K562 (cell line): ENCODE measurements at regions not wholly inside any gene's neighbourhood (a gene's known extent, or its start where the extent isn't known, plus 50 kb on each side); places are given as distances from the start of the nearest gene placed in this dataset.

Experiments used
- ATAC-seq: fragments of 200-7000 bp; cut with Tn5 transposase; 3 replicates; pipeline ENCODE4 v1.9.1; 2020; ENCODE audit warnings: moderate library complexity
- BruUV-seq: library from RNA; stranded (reverse); fragments of 400-500 nt; replicated peaks from 2 replicates; lab custom pipeline; 2021; lab: Mats Ljungman, UMichigan
- CTCF ChIA-PET: fragments of 300-600 bp; formaldehyde crosslinking; extraction: SDS; loops from one replicate; lab custom pipeline; 2021; ENCODE audit warnings: low intra/inter-chr PET ratio; lab: Yijun Ruan, JAX
- POLR2A ChIA-PET: fragments of 300-600, 350-650 bp; sonication (Branson Sonifier 250); formaldehyde crosslinking; extraction: SDS; loops from one replicate; lab custom pipeline; 2021; ENCODE audit warnings: antibody characterized with exemption, inconsistent platforms; lab: Yijun Ruan, JAX
- DNase-seq, 4 experiments: peaks; one replicate each; pipeline versions ENCODE4 v3.0.0 to v3.0.0-alpha.2; 2011 to 2018; ENCODE audit warnings: low spot score in 3 of 4, mixed read lengths in 3 of 4; ENCODE audit errors: extremely low read depth in 1 of 4
- FAIRE-seq: peaks from 2 replicates; lab custom pipeline; 2011; peaks lifted over from hg19 to GRCh38; lab: Jason Lieb, UNC
- H2AFZ ChIP-seq: 2 replicates; pipeline ENCODE4 v1.6.0; 2011; ENCODE audit warnings: low read depth, low read length, control low read depth, inconsistent platforms
- H3K27ac ChIP-seq: fragments of 200-600 bp; 3 replicates; pipeline ENCODE4 v1.8.0; 2011; ENCODE audit warnings: low read depth, mild to moderate bottlenecking, control low read depth, inconsistent platforms, low read length, moderate library complexity, mixed read lengths; ENCODE audit errors: extremely low read depth
- H3K27me3 ChIP-seq, 2 experiments: fragments of 300-600 bp in 1 of 2; 2 replicates in 1 of 2; 3 replicates in 1 of 2; pipeline versions ENCODE4 v1.6.0 to v1.8.0; 2011; ENCODE audit warnings: inconsistent platforms in 2 of 2, low read length in 2 of 2, mild to moderate bottlenecking in 1 of 2, mixed read lengths in 1 of 2, moderate library complexity in 1 of 2; ENCODE audit not compliant: control insufficient read depth in 2 of 2, insufficient read depth in 2 of 2
- H3K36me3 ChIP-seq: fragments of 300-600 bp; 3 replicates; pipeline ENCODE4 v1.8.0; 2011; ENCODE audit warnings: mild to moderate bottlenecking, low read length, inconsistent platforms; ENCODE audit not compliant: control insufficient read depth, insufficient read depth
- H3K4me1 ChIP-seq, 2 experiments: fragments of 200-600 bp in 1 of 2; replicated peaks in 1 of 2; 2 replicates in 1 of 2; 3 replicates in 1 of 2; pipeline versions ENCODE4 v1.5.1 to v1.8.0; 2011; ENCODE audit warnings: inconsistent platforms in 2 of 2, low read length in 2 of 2, mild to moderate bottlenecking in 1 of 2, mixed read lengths in 1 of 2, moderate library complexity in 1 of 2; ENCODE audit not compliant: control insufficient read depth in 2 of 2, insufficient read depth in 2 of 2
- H3K4me2 ChIP-seq: 2 replicates; pipeline ENCODE4 v1.6.1; 2011; ENCODE audit warnings: low read length, control low read depth, inconsistent platforms, mixed read lengths; ENCODE audit not compliant: insufficient read depth
- H3K4me3 ChIP-seq: fragments of 200-600 bp; sonication (generic), shearing (Covaris generic); 2 replicates; pipeline ENCODE4 v1.5.1; 2016; ENCODE audit warnings: control low read depth, inconsistent platforms
- H3K79me2 ChIP-seq: fragments of 200-600 bp; 3 replicates; pipeline ENCODE4 v1.8.0; 2011; ENCODE audit warnings: low read length, inconsistent platforms; ENCODE audit not compliant: control insufficient read depth, insufficient read depth
- H3K9ac ChIP-seq, 2 experiments: 2 replicates each; pipeline versions ENCODE4 v1.6.0 to v1.6.1; 2011; ENCODE audit warnings: low read depth in 2 of 2, low read length in 2 of 2, control low read depth in 1 of 2, inconsistent platforms in 1 of 2, mild to moderate bottlenecking in 1 of 2, mixed read lengths in 1 of 2; ENCODE audit not compliant: insufficient read depth in 1 of 2
- H3K9me1 ChIP-seq: one replicate; pipeline ENCODE4 v1.6.0; 2011; ENCODE audit warnings: inconsistent platforms, mild to moderate bottlenecking, low read length, moderate library complexity; ENCODE audit not compliant: control insufficient read depth, insufficient read depth
- H3K9me3 ChIP-seq: replicated peaks from 2 replicates; pipeline ENCODE4 v1.5.1; 2011; ENCODE audit warnings: low read depth, low read length, inconsistent platforms; ENCODE audit not compliant: control insufficient read depth, insufficient read depth
- H4K20me1 ChIP-seq: replicated peaks from 2 replicates; pipeline ENCODE4 v1.6.1; 2011; ENCODE audit warnings: low read length, inconsistent platforms, mixed read lengths; ENCODE audit not compliant: control insufficient read depth, insufficient read depth
- CBFA2T3 ChIP-seq: fragments of 450-650 bp; IDR thresholded peaks from 2 replicates; pipeline ENCODE4 v1.6.1; 2017
- COPS2 ChIP-seq: fragments of 450-650 bp; conservative IDR thresholded peaks from 2 replicates; pipeline ENCODE4 v1.6.1; 2016; ENCODE audit warnings: mild to moderate bottlenecking, moderate library complexity
- E2F5 ChIP-seq: sonication (generic); formaldehyde crosslinking; IDR thresholded peaks from 2 replicates; pipeline ENCODE4 v1.8.0; 2022; ENCODE audit warnings: mild to moderate bottlenecking, missing genetic modification reagents
- FOXJ2 ChIP-seq: fragments of 200-800 bp; sonication (Bioruptor generic); IDR thresholded peaks from 2 replicates; pipeline ENCODE4 v1.6.1; 2016; ENCODE audit warnings: missing genetic modification characterization, missing compliant biosample characterization
- HDAC1 ChIP-seq, 2 experiments: fragments of 450-650 bp; IDR thresholded peaks; 2 replicates each; pipeline ENCODE4 v1.6.1; 2016 to 2017; ENCODE audit warnings: inconsistent platforms in 1 of 2, mild to moderate bottlenecking in 1 of 2, moderate library complexity in 1 of 2
- L3MBTL2 ChIP-seq: fragments of 450-650 bp; IDR thresholded peaks from 2 replicates; pipeline ENCODE4 v1.6.1; 2016; ENCODE audit warnings: mild to moderate bottlenecking, moderate library complexity
- MEF2D ChIP-seq: conservative IDR thresholded peaks from 2 replicates; pipeline ENCODE4 v1.6.1; 2016; ENCODE audit warnings: low read depth, missing genetic modification characterization, missing compliant biosample characterization
- NFE2 ChIP-seq: IDR thresholded peaks from 2 replicates; pipeline ENCODE4 v1.6.1; 2014; ENCODE audit warnings: antibody characterized with exemption, low read depth
- TCF3 ChIP-seq: sonication (generic); formaldehyde crosslinking; IDR thresholded peaks from 2 replicates; pipeline ENCODE4 v1.4.0; 2020; ENCODE audit warnings: mild to moderate bottlenecking, missing genetic modification reagents
- ZBED1 ChIP-seq: IDR thresholded peaks from 2 replicates; pipeline ENCODE4 v1.6.1; 2014
- ZNF140 ChIP-seq: fragments of 250-450 bp; sonication (Bioruptor Pico); IDR thresholded peaks from 2 replicates; pipeline ENCODE4 v1.8.0; 2021; ENCODE audit warnings: moderate library complexity, mild to moderate bottlenecking, inconsistent platforms
- ZNF584 ChIP-seq: fragments of 200-800 bp; sonication (Bioruptor generic); IDR thresholded peaks from 2 replicates; pipeline ENCODE4 v1.6.1; 2016; ENCODE audit warnings: low read depth, mild to moderate bottlenecking, missing genetic modification characterization, missing compliant biosample characterization
- ZNF76 ChIP-seq: fragments of 250-450 bp; sonication (Bioruptor Pico); IDR thresholded peaks from 2 replicates; pipeline ENCODE4 v1.4.0; 2020; ENCODE audit warnings: mild to moderate bottlenecking, moderate library complexity, borderline replicate concordance
- WGBS: fragments of 100-300 bp; shearing (Covaris generic); methylation state at CpG from one replicate; pipeline ENCODE4 v1.1.6; 2016; ENCODE audit warnings: low coverage, mixed read lengths; ENCODE audit not compliant: insufficient coverage; ENCODE audit errors: missing lambda C conversion rate; 5-methylcytosine and 5-hydroxymethylcytosine counted together
- in situ Hi-C: fragments of 300-500 bp; cut with MboI; formaldehyde crosslinking; loops from 4 replicates; pipeline ENCODE4 v1.15.0; 2018; ENCODE audit warnings: inconsistent platforms, mixed read lengths
- intact Hi-C: fragments of 100-400 bp; cut with micrococcal nuclease; formaldehyde crosslinking; loops from 2 replicates; pipeline ENCODE4 v1.14.2; 2022

- Histone ChIP-seq H3K4me3 (no peak overlapping the region), H2AFZ (no peak overlapping the region), H3K79me2 (no peaks in the 10 kb centered on the region), H3K27ac (no peak overlapping the region), H3K4me2 (no peak overlapping the region), H3K9me1 (no peaks in the 10 kb centered on the region), H3K9ac (no peak overlapping the region), H3K27me3 (peaks cover 12 to 22% of the 10 kb centered on the region in 2 experiments), H3K36me3 (no peaks in the 10 kb centered on the region), H3K4me1 (no peaks in the 10 kb centered on the region), H3K9me3 (no peaks in the 10 kb centered on the region), H4K20me1 (no peaks in the 10 kb centered on the region)
- no peak for TF ChIP-seq ZBED1
- no peak for TF ChIP-seq NFE2
- TF ChIP-seq ZNF140, result no peak
- no peak for TF ChIP-seq ZNF584 (CRISPR knock-in tag)
- TF ChIP-seq E2F5 (CRISPR knock-in tag), result no peak
- TF ChIP-seq COPS2, result no peak
- TF ChIP-seq CBFA2T3, result no peak
- no peak for TF ChIP-seq L3MBTL2
- no peak for TF ChIP-seq MEF2D (tag)
- no peak for TF ChIP-seq TCF3 (CRISPR knock-in tag)
- no peak for TF ChIP-seq HDAC1 (IDR thresholded peaks at IDR 0.05)
- no peak for TF ChIP-seq FOXJ2
- TF ChIP-seq ZNF76, result no peak
- 1% methylated on average over 4 of the region's 4 CpGs for WGBS
- BruUV-seq, result no TSS peak
- intact Hi-C loops, result no loop called here
- CTCF ChIA-PET, result no interaction called here
- POLR2A ChIA-PET, result no interaction called here
- DNase-seq (no peak), FAIRE-seq (no peak), ATAC-seq (no peak)
- in situ Hi-C loops, result no loop called here
These were observed 200.0 kb downstream of the PTPRU start for GRCh38 chr1:29436181-29436785.
